Neural progenitor cell (in vitro differentiated cells): ENCODE measurements at regions not wholly inside any gene's neighbourhood (a gene's known extent, or its start where the extent isn't known, plus 50 kb on each side); places are given as distances from the start of the nearest gene placed in this dataset.

Source experiments
- EZH2phosphoT487 ChIP-seq: fragments of 200-600 bp; sonication (generic); IDR thresholded peaks from 2 replicates; pipeline ENCODE4 v1.6.1; 2017; ENCODE audit warnings: antibody characterized with exemption
- TF ChIP-seq, protein P1 (sequence below): fragments of 200-600 bp; sonication (generic); IDR thresholded peaks from 2 replicates; pipeline ENCODE4 v1.5.1; 2017; ENCODE audit warnings: antibody characterized with exemption, mild to moderate bottlenecking

DNA sequence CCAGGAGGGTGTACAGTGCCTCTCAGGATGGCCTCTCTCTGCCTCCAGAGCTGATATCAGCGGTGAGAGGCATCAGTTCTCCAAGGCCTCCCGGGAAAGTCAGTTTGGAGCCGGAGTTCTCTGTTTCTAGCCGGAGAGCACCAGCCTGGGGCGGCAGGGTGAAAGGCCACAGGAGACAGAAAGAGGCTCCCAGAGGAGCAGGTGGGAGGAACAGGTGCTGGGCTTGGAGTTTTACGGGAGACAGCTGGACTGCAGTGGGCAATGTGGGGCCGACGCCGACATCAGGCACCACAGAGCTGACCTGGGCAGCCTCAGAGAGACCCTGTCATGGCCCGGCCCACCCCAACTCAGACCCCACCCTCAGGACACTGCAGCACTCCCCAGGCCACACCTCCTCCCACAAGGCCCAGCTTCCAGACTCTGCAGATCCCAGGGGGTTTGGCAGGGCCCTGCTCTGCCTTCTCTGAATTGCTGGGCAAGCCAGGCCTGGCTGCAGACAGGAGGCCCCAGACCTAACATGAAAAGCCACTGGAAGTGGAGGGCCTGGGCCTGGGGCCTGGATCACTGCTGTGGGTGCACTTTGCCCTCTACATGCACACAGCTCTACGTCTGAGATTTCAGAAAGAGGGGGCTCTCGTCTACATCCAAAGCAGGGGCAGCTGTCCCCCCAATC is 885.6 kb downstream of the BRD1 start:
- TF ChIP-seq, protein P1, sequence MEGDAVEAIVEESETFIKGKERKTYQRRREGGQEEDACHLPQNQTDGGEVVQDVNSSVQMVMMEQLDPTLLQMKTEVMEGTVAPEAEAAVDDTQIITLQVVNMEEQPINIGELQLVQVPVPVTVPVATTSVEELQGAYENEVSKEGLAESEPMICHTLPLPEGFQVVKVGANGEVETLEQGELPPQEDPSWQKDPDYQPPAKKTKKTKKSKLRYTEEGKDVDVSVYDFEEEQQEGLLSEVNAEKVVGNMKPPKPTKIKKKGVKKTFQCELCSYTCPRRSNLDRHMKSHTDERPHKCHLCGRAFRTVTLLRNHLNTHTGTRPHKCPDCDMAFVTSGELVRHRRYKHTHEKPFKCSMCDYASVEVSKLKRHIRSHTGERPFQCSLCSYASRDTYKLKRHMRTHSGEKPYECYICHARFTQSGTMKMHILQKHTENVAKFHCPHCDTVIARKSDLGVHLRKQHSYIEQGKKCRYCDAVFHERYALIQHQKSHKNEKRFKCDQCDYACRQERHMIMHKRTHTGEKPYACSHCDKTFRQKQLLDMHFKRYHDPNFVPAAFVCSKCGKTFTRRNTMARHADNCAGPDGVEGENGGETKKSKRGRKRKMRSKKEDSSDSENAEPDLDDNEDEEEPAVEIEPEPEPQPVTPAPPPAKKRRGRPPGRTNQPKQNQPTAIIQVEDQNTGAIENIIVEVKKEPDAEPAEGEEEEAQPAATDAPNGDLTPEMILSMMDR = no peak
- TF ChIP-seq EZH2phosphoT487 = no peak
